ENCODE measurements at regions not wholly inside any gene's neighbourhood (a gene's known extent, or its start where the extent isn't known, plus 50 kb on each side); places are given as distances from the start of the nearest gene placed in this dataset.

GRCh38 chr2:138435701-138436100 lies 65.9 kb upstream of the SPOPL start:
- intact Hi-C loops (cut with DNase I): no loop called here
- no peak for TF ChIP-seq POLR2A (IDR thresholded peaks at IDR 0.05)
- Histone ChIP-seq H3K36me3 (replicated peaks in 1 of 2) (no peaks in the 10 kb centered on the region), H3K27me3 (no peaks in the 10 kb centered on the region), H3K4me1 (replicated peaks in 1 of 2) (no peaks in the 10 kb centered on the region), H3K27ac (no peak overlapping the region), H3K9me3 (replicated peaks in 1 of 3) (no peaks in the 10 kb centered on the region), H3K4me3 (no peak overlapping the region)
- WGBS, 4 donors: 79 to 87% (median 85%) methylated on average over 1 of the region's 1 CpG
- no peak for DNase-seq

GRCh38 chr2:138439733-138440132 lies 61.8 kb upstream of the SPOPL start:
- no peaks in the 10 kb centered on the region for H3K36me3 ChIP-seq (replicated peaks in 1 of 2)
- TF ChIP-seq POLR2A (IDR thresholded peaks at IDR 0.05) (no peak), CTCF (IDR thresholded peaks at IDR 0.05) (no peak)
- no peaks in the 10 kb centered on the region for H3K27me3 ChIP-seq
- no peak overlapping the region for H3K27ac ChIP-seq
- WGBS, 4 donors: 89 to 94% (median 93%) methylated on average over 2 of the region's 2 CpGs
- H3K9me3 ChIP-seq (replicated peaks in 1 of 3): peaks cover 0 to 5% (median 0%) of the 10 kb centered on the region in 3 donors
- no peak for DNase-seq
- intact Hi-C loops (cut with DNase I): no loop called here
- H3K4me3 ChIP-seq: no peak overlapping the region
- no peaks in the 10 kb centered on the region for H3K4me1 ChIP-seq (replicated peaks in 1 of 2)

- WGBS, 4 donors: 85 to 96% (median 92%) methylated on average over 1 of the region's 1 CpG
- no peak for DNase-seq
- Histone ChIP-seq H3K36me3 (replicated peaks in 1 of 2) (no peaks in the 10 kb centered on the region), H3K4me1 (replicated peaks in 1 of 2) (no peaks in the 10 kb centered on the region), H3K27ac (no peak overlapping the region), H3K4me3 (no peak overlapping the region), H3K27me3 (no peaks in the 10 kb centered on the region), H3K9me3 (replicated peaks in 1 of 3) (peaks cover 0 to 5% (median 0%) of the 10 kb centered on the region in 3 donors)
- intact Hi-C loops (cut with DNase I): no loop called here
- TF ChIP-seq POLR2A (IDR thresholded peaks at IDR 0.05): no peak
- no peak for TF ChIP-seq CTCF (IDR thresholded peaks at IDR 0.05)
Observed at GRCh38 chr2:138440759-138441158, 60.8 kb upstream of the SPOPL start.

- Histone ChIP-seq H3K4me3 (no peak overlapping the region), H3K4me1 (replicated peaks in 1 of 2) (no peaks in the 10 kb centered on the region), H3K27me3 (no peaks in the 10 kb centered on the region), H3K27ac (no peak overlapping the region), H3K9me3 (replicated peaks in 1 of 3) (peaks cover 0 to 5% (median 0%) of the 10 kb centered on the region in 3 donors), H3K36me3 (replicated peaks in 1 of 2) (no peaks in the 10 kb centered on the region)
- 83 to 91% (median 87%) methylated on average over 3 of the region's 3 CpGs for WGBS, 4 donors
- DNase-seq: no peak
- intact Hi-C loops (cut with DNase I): no loop called here
- no peak for TF ChIP-seq POLR2A (IDR thresholded peaks at IDR 0.05)
- TF ChIP-seq CTCF (IDR thresholded peaks at IDR 0.05): no peak
Observed at GRCh38 chr2:138441916-138442315, 59.7 kb upstream of the SPOPL start.

- no peak overlapping the region for H3K4me3 ChIP-seq
- H3K4me1 ChIP-seq (replicated peaks in 1 of 2): no peaks in the 10 kb centered on the region
- H3K36me3 ChIP-seq (replicated peaks in 1 of 2): no peaks in the 10 kb centered on the region
- DNase-seq: no peak
- WGBS, 4 donors: 66 to 85% (median 80%) methylated on average over 4 of the region's 4 CpGs
- no peaks in the 10 kb centered on the region for H3K27me3 ChIP-seq
- no peak overlapping the region for H3K27ac ChIP-seq
- intact Hi-C loops (cut with DNase I): no loop called here
- H3K9me3 ChIP-seq (replicated peaks in 1 of 3): peaks cover 0 to 5% (median 0%) of the 10 kb centered on the region in 3 donors
- TF ChIP-seq CTCF (IDR thresholded peaks at IDR 0.05): no peak
Observed at GRCh38 chr2:138444411-138444810, 57.2 kb upstream of the SPOPL start.

Measured in adrenal gland (tissue), 9 donors.